B cell (primary cell): ENCODE measurements at regions not wholly inside any gene's neighbourhood (a gene's known extent, or its start where the extent isn't known, plus 50 kb on each side); places are given as distances from the start of the nearest gene placed in this dataset.

ENCODE experiments used
- CTCF ChIP-seq: fragments of 200-600 bp; IDR thresholded peaks from one replicate; pipeline ENCODE4 v1.8.0; 2022; ENCODE audit warnings: antibody characterized with exemption, mild to moderate bottlenecking
- EZH2 ChIP-seq: IDR thresholded peaks from 2 replicates; pipeline ENCODE4 v1.6.1; 2012; ENCODE audit warnings: borderline replicate concordance, low read depth, mild to moderate bottlenecking, moderate library complexity, low read length; ENCODE audit not compliant: insufficient read depth, poor library complexity, severe bottlenecking

DNA sequence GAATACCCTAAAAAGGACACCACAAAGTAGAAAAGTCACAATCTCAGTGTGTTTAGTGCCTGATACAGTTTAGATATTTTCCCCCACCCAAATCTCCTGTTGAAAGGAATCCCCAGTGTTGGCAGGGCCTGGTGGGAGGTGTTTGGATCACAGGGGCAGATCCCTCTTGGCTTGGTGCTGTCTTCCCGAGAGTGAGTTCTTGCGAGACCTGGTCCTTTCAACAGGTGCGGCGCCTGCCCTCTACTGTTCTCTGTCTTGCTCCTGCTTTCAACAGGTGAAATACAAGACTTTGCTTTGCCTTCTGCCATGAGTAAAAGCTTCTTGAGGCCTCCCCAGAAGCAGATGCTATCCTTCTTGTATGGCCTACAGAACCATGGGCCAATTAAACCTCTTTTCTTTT is 534.3 kb upstream of the NRSN1 start:
- TF ChIP-seq CTCF (no peak), EZH2 (no peak)
